IPS DF 4.7 (cell line): ENCODE measurements at regions not wholly inside any gene's neighbourhood (a gene's known extent, or its start where the extent isn't known, plus 50 kb on each side); places are given as distances from the start of the nearest gene placed in this dataset.

Source experiments
- DNase-seq: peaks from one replicate; pipeline ENCODE4 v3.0.0-alpha.2; 2013; ENCODE audit warnings: low spot score; ENCODE audit errors: extremely low read depth

GRCh38 chr4:53778155-53778554 lies 186.9 kb upstream of the LNX1 start:
- no peak for DNase-seq

GRCh38 chr4:53777244-53777984 lies 186.1 kb upstream of the LNX1 start:
- DNase-seq, result no peak

- no peak for DNase-seq
These were observed 184.9 kb upstream of the LNX1 start for GRCh38 chr4:53776141-53776540.

GRCh38 chr4:53775381-53775780 lies 184.1 kb upstream of the LNX1 start:
- DNase-seq, result no peak

- no peak for DNase-seq
These were observed 180.0 kb upstream of the LNX1 start for GRCh38 chr4:53771326-53771725.

- no peak for DNase-seq
These were observed 176.2 kb upstream of the LNX1 start for GRCh38 chr4:53767482-53767881.

GRCh38 chr4:53764761-53765490 lies 173.6 kb upstream of the LNX1 start:
- no peak for DNase-seq

GRCh38 chr4:53763813-53764597 lies 172.7 kb upstream of the LNX1 start:
- DNase-seq, result no peak

GRCh38 chr4:53755656-53756055 lies 164.4 kb upstream of the LNX1 start:
- no peak for DNase-seq

GRCh38 chr4:53752124-53752523 lies 160.8 kb upstream of the LNX1 start:
- no peak for DNase-seq

GRCh38 chr4:53748328-53748772 lies 157.1 kb upstream of the LNX1 start:
- no peak for DNase-seq

GRCh38 chr4:53747401-53747800 lies 156.1 kb upstream of the LNX1 start:
- no peak for DNase-seq

- DNase-seq, result no peak
These were observed 153.3 kb upstream of the LNX1 start for GRCh38 chr4:53744446-53745160.

- DNase-seq, result no peak
These were observed 143.5 kb upstream of the LNX1 start for GRCh38 chr4:53734584-53735353.

- DNase-seq, result no peak
These were observed 142.9 kb upstream of the LNX1 start for GRCh38 chr4:53734182-53734581.

- no peak for DNase-seq
These were observed 141.4 kb upstream of the LNX1 start for GRCh38 chr4:53732661-53733060.

GRCh38 chr4:53730031-53730805 lies 138.9 kb upstream of the LNX1 start:
- DNase-seq, result no peak

GRCh38 chr4:53722110-53722509 lies 130.8 kb upstream of the LNX1 start:
- no peak for DNase-seq

- DNase-seq, result no peak
These were observed 130.0 kb upstream of the LNX1 start for GRCh38 chr4:53721263-53721662.

GRCh38 chr4:53720776-53721175 lies 129.5 kb upstream of the LNX1 start:
- DNase-seq, result no peak
